Fibroblast of lung (primary cell): ENCODE measurements at regions not wholly inside any gene's neighbourhood (a gene's known extent, or its start where the extent isn't known, plus 50 kb on each side); places are given as distances from the start of the nearest gene placed in this dataset.

Source experiments
- DNase-seq, 2 donors: peaks; one replicate each; pipeline versions ENCODE4 v3.0.0 to v3.0.0-alpha.2; 2010; ENCODE audit warnings: low read depth in 2 of 2
- H2AFZ ChIP-seq: 2 replicates; pipeline ENCODE4 v1.5.1; 2012; ENCODE audit warnings: low read length, control low read depth, inconsistent platforms
- H3K27ac ChIP-seq: 2 replicates; pipeline ENCODE4 v1.5.1; 2011; ENCODE audit warnings: low read length, control low read depth; ENCODE audit not compliant: insufficient read depth
- H3K27me3 ChIP-seq: 2 replicates; pipeline ENCODE4 v1.5.1; 2011; ENCODE audit warnings: mild to moderate bottlenecking, low read length; ENCODE audit not compliant: control insufficient read depth, insufficient read depth
- H3K36me3 ChIP-seq: 2 replicates; pipeline ENCODE4 v1.5.1; 2011; ENCODE audit warnings: low read length; ENCODE audit not compliant: control insufficient read depth, insufficient read depth
- H3K4me1 ChIP-seq: 2 replicates; pipeline ENCODE4 v1.5.1; 2011; ENCODE audit warnings: low read length; ENCODE audit not compliant: control insufficient read depth, insufficient read depth; ENCODE audit errors: extremely low read depth
- H3K4me2 ChIP-seq: 2 replicates; pipeline ENCODE4 v1.5.1; 2011; ENCODE audit warnings: low read length, control low read depth; ENCODE audit not compliant: insufficient read depth; ENCODE audit errors: extremely low read depth
- H3K4me3 ChIP-seq, 4 experiments: fragments of 200-600 bp in 1 of 4; sonication (generic) in 1 of 4; replicated peaks in 1 of 4; 2 replicates each; pipeline ENCODE4 v1.5.1; 2011 to 2016; ENCODE audit warnings: low read length in 4 of 4, low read depth in 3 of 4, mild to moderate bottlenecking in 3 of 4, control low read depth in 2 of 4, inconsistent platforms in 1 of 4, mixed read lengths in 1 of 4; ENCODE audit not compliant: insufficient read depth in 1 of 4; ENCODE audit errors: control extremely low read depth in 1 of 4
- H3K79me2 ChIP-seq: 2 replicates; pipeline ENCODE4 v1.5.1; 2012; ENCODE audit warnings: mild to moderate bottlenecking, low read length, inconsistent platforms; ENCODE audit not compliant: control insufficient read depth, insufficient read depth
- H3K9ac ChIP-seq: 2 replicates; pipeline ENCODE4 v1.5.1; 2011; ENCODE audit warnings: mild to moderate bottlenecking, low read length, control low read depth; ENCODE audit not compliant: insufficient read depth
- H3K9me3 ChIP-seq: 2 replicates; pipeline ENCODE4 v1.5.1; 2012; ENCODE audit warnings: low read depth, low read length; ENCODE audit not compliant: control insufficient read depth, insufficient read depth
- H4K20me1 ChIP-seq: 2 replicates; pipeline ENCODE4 v1.5.1; 2011; ENCODE audit warnings: low read length; ENCODE audit not compliant: control insufficient read depth, insufficient read depth; ENCODE audit errors: extremely low read depth
- EZH2 ChIP-seq: IDR thresholded peaks from 2 replicates; pipeline ENCODE4 v1.5.1; 2012; ENCODE audit warnings: low read length, control low read depth, mild to moderate bottlenecking; ENCODE audit errors: missing control alignments
- TF ChIP-seq, protein P1 (sequence below), 2 donors: IDR thresholded peaks in 1 of 2; conservative IDR thresholded peaks in 1 of 2; 1 replicate in 1 of 2; 2 replicates in 1 of 2; pipeline ENCODE4 v1.5.1; 2011 to 2012; ENCODE audit warnings: low read length in 2 of 2, control low read depth in 1 of 2, inconsistent platforms in 1 of 2, low read depth in 1 of 2, mild to moderate bottlenecking in 1 of 2

DNA sequence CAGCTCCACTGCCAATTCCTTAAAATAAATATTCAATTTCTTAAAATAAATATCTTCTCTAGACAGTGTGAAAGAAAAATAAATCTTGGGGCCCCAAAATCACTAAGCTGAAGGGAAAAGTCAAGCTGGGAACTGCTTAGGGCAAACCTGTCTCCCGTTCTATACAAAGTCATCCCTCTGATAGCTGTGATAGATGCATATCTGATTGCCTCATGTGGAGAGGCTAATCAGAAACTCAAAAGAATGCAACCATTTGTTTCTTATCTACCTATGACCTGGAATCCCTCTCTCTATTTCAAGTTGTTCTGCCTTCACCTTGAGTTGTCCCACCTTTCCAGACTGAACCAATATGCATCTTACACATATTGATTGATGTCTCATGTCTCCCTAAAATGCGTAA, 889.8 kb downstream of the TRHDE start:
- H3K4me1 ChIP-seq = no peaks in the 10 kb centered on the region
- no peak overlapping the region for H3K9ac ChIP-seq
- DNase-seq = no peak
- H3K4me2 ChIP-seq = no peak overlapping the region
- no peak overlapping the region for H2AFZ ChIP-seq
- H4K20me1 ChIP-seq = no peaks in the 10 kb centered on the region
- TF ChIP-seq, protein P1, sequence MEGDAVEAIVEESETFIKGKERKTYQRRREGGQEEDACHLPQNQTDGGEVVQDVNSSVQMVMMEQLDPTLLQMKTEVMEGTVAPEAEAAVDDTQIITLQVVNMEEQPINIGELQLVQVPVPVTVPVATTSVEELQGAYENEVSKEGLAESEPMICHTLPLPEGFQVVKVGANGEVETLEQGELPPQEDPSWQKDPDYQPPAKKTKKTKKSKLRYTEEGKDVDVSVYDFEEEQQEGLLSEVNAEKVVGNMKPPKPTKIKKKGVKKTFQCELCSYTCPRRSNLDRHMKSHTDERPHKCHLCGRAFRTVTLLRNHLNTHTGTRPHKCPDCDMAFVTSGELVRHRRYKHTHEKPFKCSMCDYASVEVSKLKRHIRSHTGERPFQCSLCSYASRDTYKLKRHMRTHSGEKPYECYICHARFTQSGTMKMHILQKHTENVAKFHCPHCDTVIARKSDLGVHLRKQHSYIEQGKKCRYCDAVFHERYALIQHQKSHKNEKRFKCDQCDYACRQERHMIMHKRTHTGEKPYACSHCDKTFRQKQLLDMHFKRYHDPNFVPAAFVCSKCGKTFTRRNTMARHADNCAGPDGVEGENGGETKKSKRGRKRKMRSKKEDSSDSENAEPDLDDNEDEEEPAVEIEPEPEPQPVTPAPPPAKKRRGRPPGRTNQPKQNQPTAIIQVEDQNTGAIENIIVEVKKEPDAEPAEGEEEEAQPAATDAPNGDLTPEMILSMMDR (conservative IDR thresholded peaks at IDR 0.05 in 1 of 2, IDR thresholded peaks at IDR 0.05 in 1 of 2; ENCODE audit: low read depth in 1 of 2, low read length in 2 of 2) = no peak
- TF ChIP-seq EZH2 = no peak
- no peaks in the 10 kb centered on the region for H3K36me3 ChIP-seq
- H3K4me3 ChIP-seq = no peak overlapping the region
- H3K27ac ChIP-seq = no peak overlapping the region
- no peaks in the 10 kb centered on the region for H3K27me3 ChIP-seq
- no peaks in the 10 kb centered on the region for H3K9me3 ChIP-seq
- H3K79me2 ChIP-seq = no peaks in the 10 kb centered on the region

DNA sequence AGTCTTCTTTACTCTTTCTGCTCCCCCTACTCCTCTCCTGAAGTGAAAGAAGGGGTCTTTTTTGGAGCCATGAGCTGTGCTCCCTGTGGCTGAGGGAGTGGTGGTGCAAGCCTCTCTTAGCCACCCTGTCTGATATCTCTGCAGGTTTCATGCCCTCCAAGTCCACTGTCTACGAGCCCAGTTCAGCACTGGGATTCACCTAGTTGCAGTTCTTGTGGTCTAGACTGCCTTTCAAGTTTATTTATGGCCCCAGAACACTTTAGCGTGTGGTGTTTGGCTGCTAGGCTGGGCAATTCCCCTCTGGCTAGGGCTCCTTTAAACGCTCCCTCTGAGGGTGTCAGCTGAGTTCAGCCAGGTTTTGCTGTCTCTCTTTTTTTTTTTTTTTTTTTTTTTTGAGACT, 908.6 kb downstream of the TRHDE start:
- H3K79me2 ChIP-seq = no peaks in the 10 kb centered on the region
- no peaks in the 10 kb centered on the region for H3K36me3 ChIP-seq
- no peak overlapping the region for H3K4me2 ChIP-seq
- no peak overlapping the region for H2AFZ ChIP-seq
- DNase-seq = no peak
- H3K4me1 ChIP-seq = no peaks in the 10 kb centered on the region
- TF ChIP-seq, protein P1 (conservative IDR thresholded peaks at IDR 0.05 in 1 of 2, IDR thresholded peaks at IDR 0.05 in 1 of 2; ENCODE audit: low read depth in 1 of 2, low read length in 2 of 2) = no peak
- no peak for TF ChIP-seq EZH2
- H3K4me3 ChIP-seq = no peak overlapping the region
- H3K27me3 ChIP-seq = no peaks in the 10 kb centered on the region
- H3K9ac ChIP-seq = no peak overlapping the region
- no peaks in the 10 kb centered on the region for H3K9me3 ChIP-seq
- no peaks in the 10 kb centered on the region for H4K20me1 ChIP-seq
- no peak overlapping the region for H3K27ac ChIP-seq

DNA sequence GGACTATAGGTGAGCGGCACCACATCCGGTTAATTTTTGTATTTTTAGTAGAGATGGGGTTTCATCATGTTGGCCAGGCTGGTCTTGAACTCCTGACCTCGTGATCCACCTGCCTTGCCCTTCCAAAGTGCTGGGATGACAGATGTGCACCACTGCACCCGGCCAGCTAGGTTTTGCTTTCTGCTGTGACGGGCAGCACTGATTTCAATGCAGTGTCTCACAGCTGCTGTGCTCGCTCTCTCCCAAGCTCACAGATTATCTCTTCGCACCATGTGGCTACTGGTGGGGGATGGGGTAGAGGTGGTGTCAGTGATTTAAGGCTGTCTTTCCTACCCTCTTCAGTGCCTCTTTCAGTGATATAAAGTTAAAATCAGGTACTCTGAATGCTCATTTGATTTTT, 909.1 kb downstream of the TRHDE start:
- TF ChIP-seq, protein P1 (conservative IDR thresholded peaks at IDR 0.05 in 1 of 2, IDR thresholded peaks at IDR 0.05 in 1 of 2; ENCODE audit: low read depth in 1 of 2, low read length in 2 of 2) = no peak
- no peak for TF ChIP-seq EZH2
- H3K27ac ChIP-seq = no peak overlapping the region
- no peak for DNase-seq

More for the DNA sequence above, 909.1 kb downstream of the TRHDE start:
- Histone ChIP-seq H3K4me2 (no peak overlapping the region), H3K27me3 (no peaks in the 10 kb centered on the region), H3K9ac (no peak overlapping the region), H4K20me1 (no peaks in the 10 kb centered on the region), H2AFZ (no peak overlapping the region), H3K79me2 (no peaks in the 10 kb centered on the region), H3K36me3 (no peaks in the 10 kb centered on the region), H3K4me1 (no peaks in the 10 kb centered on the region), H3K9me3 (no peaks in the 10 kb centered on the region), H3K4me3 (no peak overlapping the region)
